Activated gamma-delta T cell (primary cell): ENCODE measurements at regions not wholly inside any gene's neighbourhood (a gene's known extent, or its start where the extent isn't known, plus 50 kb on each side); places are given as distances from the start of the nearest gene placed in this dataset.

Source experiments
- DNase-seq: peaks from one replicate; lab custom pipeline; 2025; lab: John Stamatoyannopoulos, UW

- no peak for DNase-seq
Observed at GRCh38 chr6:43948527-43949485, 178.4 kb downstream of the MRPL14 start.

GRCh38 chr6:43947860-43948259 is 177.8 kb downstream of the VEGFA start:
- no peak for DNase-seq

GRCh38 chr6:43946641-43947363 is 176.8 kb downstream of the VEGFA start:
- no peak for DNase-seq

- no peak for DNase-seq
Observed at GRCh38 chr6:43945768-43946080, 175.7 kb downstream of the VEGFA start.

- DNase-seq = no peak
Observed at GRCh38 chr6:43944908-43945767, 175.1 kb downstream of the VEGFA start.

- no peak for DNase-seq
Observed at GRCh38 chr6:43943781-43944250, 173.8 kb downstream of the VEGFA start.

GRCh38 chr6:43943099-43943766 is 173.2 kb downstream of the VEGFA start:
- DNase-seq = no peak

GRCh38 chr6:43942616-43943015 is 172.6 kb downstream of the VEGFA start:
- DNase-seq = no peak

GRCh38 chr6:43942011-43942442 is 172.0 kb downstream of the VEGFA start:
- DNase-seq = no peak

- DNase-seq = no peak
Observed at GRCh38 chr6:43941174-43941573, 171.2 kb downstream of the VEGFA start.

- DNase-seq = no peak
Observed at GRCh38 chr6:43940393-43941087, 170.5 kb downstream of the VEGFA start.

- DNase-seq = no peak
Observed at GRCh38 chr6:43940071-43940392, 170.0 kb downstream of the VEGFA start.

GRCh38 chr6:43939281-43940070 is 169.5 kb downstream of the VEGFA start:
- no peak for DNase-seq

GRCh38 chr6:43938178-43939105 is 168.4 kb downstream of the VEGFA start:
- no peak for DNase-seq

GRCh38 chr6:43937236-43938177 is 167.5 kb downstream of the VEGFA start:
- no peak for DNase-seq

- no peak for DNase-seq
Observed at GRCh38 chr6:43936476-43936875, 166.5 kb downstream of the VEGFA start.

- DNase-seq = no peak
Observed at GRCh38 chr6:43935921-43936439, 166.0 kb downstream of the VEGFA start.
